Astrocyte of the spinal cord (primary cell): ENCODE measurements at regions not wholly inside any gene's neighbourhood (a gene's known extent, or its start where the extent isn't known, plus 50 kb on each side); places are given as distances from the start of the nearest gene placed in this dataset.

Experiments used
- DNase-seq: peaks from one replicate; pipeline ENCODE4 v3.0.0; 2011; ENCODE audit warnings: low read depth, low spot score
- H3K4me3 ChIP-seq: 2 replicates; pipeline ENCODE4 v1.5.1; 2011; ENCODE audit warnings: low read depth, mild to moderate bottlenecking, low read length, moderate library complexity
- CTCF ChIP-seq: IDR thresholded peaks from 2 replicates; pipeline ENCODE4 v1.5.1; 2012; ENCODE audit warnings: low read depth, mild to moderate bottlenecking, low read length, inconsistent platforms
- in situ Hi-C: cut with HindIII; loops from 2 replicates; pipeline ENCODE4 v1.10.0; 2017; ENCODE audit warnings: low sequenced_read_pairs

GRCh38 chr4:90007494-90008167, 113.0 kb downstream of the MMRN1 start:
- in situ Hi-C loops, result no loop called here
- no peak for DNase-seq
- TF ChIP-seq CTCF, result no peak
- H3K4me3 ChIP-seq, result no peak overlapping the region

- no peak for TF ChIP-seq CTCF
- in situ Hi-C loops, result no loop called here
- DNase-seq, result no peak
- no peak overlapping the region for H3K4me3 ChIP-seq
Observed at GRCh38 chr4:90012918-90013317, 114.3 kb upstream of the CCSER1 start.

GRCh38 chr4:90024519-90024918, 102.7 kb upstream of the CCSER1 start:
- H3K4me3 ChIP-seq, result no peak overlapping the region
- no peak for DNase-seq
- in situ Hi-C loops, result no loop called here
- no peak for TF ChIP-seq CTCF

GRCh38 chr4:90025248-90025647, 101.9 kb upstream of the CCSER1 start:
- in situ Hi-C loops, result no loop called here
- H3K4me3 ChIP-seq, result no peak overlapping the region
- peak; percentile 32 for DNase-seq
- TF ChIP-seq CTCF, result peak; percentile 34

- DNase-seq, result no peak
- H3K4me3 ChIP-seq, result no peak overlapping the region
- in situ Hi-C loops, result no loop called here
- TF ChIP-seq CTCF, result no peak
Observed at GRCh38 chr4:90027565-90027964, 99.6 kb upstream of the CCSER1 start.

GRCh38 chr4:90028460-90028859, 98.7 kb upstream of the CCSER1 start:
- in situ Hi-C loops, result no loop called here
- no peak for DNase-seq
- no peak overlapping the region for H3K4me3 ChIP-seq
- no peak for TF ChIP-seq CTCF
